Small intestine (tissue), 7 donors: ENCODE measurements at regions not wholly inside any gene's neighbourhood (a gene's known extent, or its start where the extent isn't known, plus 50 kb on each side); places are given as distances from the start of the nearest gene placed in this dataset.
A peak's percentile ranks its signal among the peaks of the same experiment; 100 is the strongest.

Experiments used
- DNase-seq, 2 donors: peaks; one replicate each; pipeline versions ENCODE4 v3.0.0 to v3.0.0-alpha.2; 2013
- FAIRE-seq: peaks from 2 replicates; lab custom pipeline; 2012; peaks lifted over from hg19 to GRCh38; lab: Jason Lieb, UNC
- H3K27ac ChIP-seq, 3 donors: one replicate each; pipeline ENCODE4 v1.5.1; 2013; ENCODE audit warnings: low read length in 2 of 3, mild to moderate bottlenecking in 2 of 3, control low read depth in 1 of 3, inconsistent platforms in 1 of 3, low read depth in 1 of 3, moderate library complexity in 1 of 3
- H3K27me3 ChIP-seq, 3 donors: one replicate each; pipeline ENCODE4 v1.6.1; 2013; ENCODE audit warnings: low read length in 3 of 3, inconsistent platforms in 1 of 3; ENCODE audit not compliant: control insufficient read depth in 3 of 3, insufficient read depth in 3 of 3
- H3K36me3 ChIP-seq, 3 donors: one replicate each; pipeline ENCODE4 v1.6.1; 2013; ENCODE audit warnings: low read length in 3 of 3, inconsistent platforms in 1 of 3, low read depth in 1 of 3, mild to moderate bottlenecking in 1 of 3, moderate library complexity in 1 of 3; ENCODE audit not compliant: control insufficient read depth in 3 of 3, insufficient read depth in 2 of 3
- H3K4me1 ChIP-seq, 3 donors: one replicate each; pipeline ENCODE4 v1.6.1; 2013; ENCODE audit warnings: low read length in 2 of 3, inconsistent platforms in 1 of 3, low read depth in 1 of 3, mild to moderate bottlenecking in 1 of 3, moderate library complexity in 1 of 3; ENCODE audit not compliant: control insufficient read depth in 3 of 3, insufficient read depth in 2 of 3
- H3K4me3 ChIP-seq, 3 donors: one replicate each; pipeline ENCODE4 v1.5.1; 2013; ENCODE audit warnings: low read length in 3 of 3, control low read depth in 1 of 3, inconsistent platforms in 1 of 3, low read depth in 1 of 3, mild to moderate bottlenecking in 1 of 3, moderate library complexity in 1 of 3
- H3K9me3 ChIP-seq, 2 donors: one replicate each; pipeline ENCODE4 v1.6.1; 2013; ENCODE audit warnings: low read depth in 1 of 2, low read length in 1 of 2; ENCODE audit not compliant: control insufficient read depth in 2 of 2, insufficient read depth in 1 of 2
- WGBS, 3 donors: extraction: QIAGEN DNeasy Blood & Tissue Kit; methylation state at CpG; one replicate each; pipeline ENCODE4 v1.1.7; 2013; 5-methylcytosine and 5-hydroxymethylcytosine counted together
- donor health status: healthy with polysubstance abuse.
- donor health status: control.
- donor health status: control.
- donor health status: Bipolar disorder and iron deficiency.
- donor health status: healthy.

- H3K27ac ChIP-seq: no peak overlapping the region
- peak; percentile 8 to 45 for DNase-seq
- H3K27me3 ChIP-seq: peaks cover 0 to 3% (median 0%) of the 10 kb centered on the region in 3 donors
- no peak for FAIRE-seq
- H3K36me3 ChIP-seq: no peaks in the 10 kb centered on the region
- WGBS, 3 donors: 74 to 82% (median 79%) methylated on average over 11 of the region's 11 CpGs
- H3K4me3 ChIP-seq: no peak overlapping the region
- H3K9me3 ChIP-seq: no peaks in the 10 kb centered on the region
- no peaks in the 10 kb centered on the region for H3K4me1 ChIP-seq
These were observed 1000.7 kb upstream of the LRRN3 start for GRCh38 chr7:110090110-110090820.

- Histone ChIP-seq H3K27ac (no peak overlapping the region), H3K4me3 (no peak overlapping the region), H3K9me3 (peaks cover 0 to 4% of the 10 kb centered on the region in 2 donors), H3K27me3 (peaks cover 0 to 3% (median 0%) of the 10 kb centered on the region in 3 donors), H3K4me1 (no peaks in the 10 kb centered on the region), H3K36me3 (no peaks in the 10 kb centered on the region)
- DNase-seq (no peak), FAIRE-seq (no peak)
- WGBS, 3 donors: 7 to 13% (median 12%) methylated on average over 1 of the region's 1 CpG
These were observed 995.4 kb upstream of the LRRN3 start for GRCh38 chr7:110095372-110096052.

- no peak for FAIRE-seq
- Histone ChIP-seq H3K27me3 (no peaks in the 10 kb centered on the region), H3K27ac (no peak overlapping the region), H3K4me1 (no peaks in the 10 kb centered on the region), H3K9me3 (no peaks in the 10 kb centered on the region), H3K36me3 (no peaks in the 10 kb centered on the region), H3K4me3 (no peak overlapping the region)
- WGBS, 3 donors: 74 to 87% (median 83%) methylated on average over 5 of the region's 5 CpGs
- DNase-seq: no peak
These were observed 986.7 kb upstream of the LRRN3 start for GRCh38 chr7:110104243-110104642.

- Histone ChIP-seq H3K9me3 (no peaks in the 10 kb centered on the region), H3K4me3 (no peak overlapping the region), H3K4me1 (no peaks in the 10 kb centered on the region), H3K27me3 (no peaks in the 10 kb centered on the region), H3K36me3 (no peaks in the 10 kb centered on the region), H3K27ac (no peak overlapping the region)
- FAIRE-seq (no peak), DNase-seq (no peak)
- WGBS, 3 donors: 45 to 68% (median 55%) methylated on average over 7 of the region's 7 CpGs
These were observed 985.6 kb upstream of the LRRN3 start for GRCh38 chr7:110105307-110105706.

- Histone ChIP-seq H3K4me1 (no peaks in the 10 kb centered on the region), H3K4me3 (no peak overlapping the region), H3K27me3 (no peaks in the 10 kb centered on the region), H3K27ac (no peak overlapping the region), H3K36me3 (no peaks in the 10 kb centered on the region), H3K9me3 (no peaks in the 10 kb centered on the region)
- DNase-seq: no peak
- no peak for FAIRE-seq
These were observed 985.1 kb upstream of the LRRN3 start for GRCh38 chr7:110105840-110106239.

- Histone ChIP-seq H3K27ac (no peak overlapping the region), H3K4me3 (no peak overlapping the region), H3K4me1 (no peaks in the 10 kb centered on the region), H3K9me3 (no peaks in the 10 kb centered on the region), H3K27me3 (no peaks in the 10 kb centered on the region), H3K36me3 (no peaks in the 10 kb centered on the region)
- no peak for FAIRE-seq
- no peak for DNase-seq
- WGBS, 3 donors: 56 to 72% (median 58%) methylated on average over 7 of the region's 7 CpGs
These were observed 970.9 kb upstream of the LRRN3 start for GRCh38 chr7:110119883-110120581.

GRCh38 chr7:110129159-110129558 is 961.8 kb upstream of the LRRN3 start:
- FAIRE-seq (no peak), DNase-seq (no peak)
- H3K36me3 ChIP-seq: no peaks in the 10 kb centered on the region
- no peak overlapping the region for H3K27ac ChIP-seq
- no peak overlapping the region for H3K4me3 ChIP-seq
- H3K9me3 ChIP-seq: no peaks in the 10 kb centered on the region
- no peaks in the 10 kb centered on the region for H3K4me1 ChIP-seq
- H3K27me3 ChIP-seq: no peaks in the 10 kb centered on the region

GRCh38 chr7:110130669-110131068 is 960.3 kb upstream of the LRRN3 start:
- H3K4me3 ChIP-seq: no peak overlapping the region
- no peaks in the 10 kb centered on the region for H3K9me3 ChIP-seq
- WGBS, 3 donors: 14 to 41% (median 15%) methylated on average over 2 of the region's 2 CpGs
- H3K27me3 ChIP-seq: no peaks in the 10 kb centered on the region
- no peak for FAIRE-seq
- H3K36me3 ChIP-seq: no peaks in the 10 kb centered on the region
- no peak for DNase-seq
- H3K4me1 ChIP-seq: no peaks in the 10 kb centered on the region
- H3K27ac ChIP-seq: no peak overlapping the region
